A549 (cell line): ENCODE measurements at regions not wholly inside any gene's neighbourhood (a gene's known extent, or its start where the extent isn't known, plus 50 kb on each side); places are given as distances from the start of the nearest gene placed in this dataset.

Source experiments
- BHLHE40 ChIP-seq: IDR thresholded peaks from 2 replicates; pipeline ENCODE4 v1.6.1; 2012; ENCODE audit warnings: low read depth, low read length, inconsistent platforms
- EHF ChIP-seq: fragments of 250-450 bp; sonication (Bioruptor Pico); IDR thresholded peaks from 2 replicates; pipeline ENCODE4 v1.5.0; 2020; ENCODE audit warnings: mild to moderate bottlenecking
- EP300 ChIP-seq, 2 experiments: fragments of >200 bp; sonication (Bioruptor Twin); formaldehyde crosslinking; IDR thresholded peaks; 2 replicates in 1 of 2; 3 replicates in 1 of 2; pipeline ENCODE4 v1.6.1; 2016 to 2017
- ESRRA ChIP-seq: fragments of 150-350 bp; IDR thresholded peaks from 2 replicates; pipeline ENCODE4 v1.6.1; 2014; ENCODE audit warnings: mild to moderate bottlenecking, low read length, borderline replicate concordance
- HEYL ChIP-seq: fragments of 250-450 bp; sonication (Bioruptor Pico); IDR thresholded peaks from 2 replicates; pipeline ENCODE4 v1.8.0; 2021; ENCODE audit warnings: mild to moderate bottlenecking, moderate library complexity
- JUNB ChIP-seq: fragments of >200 bp; sonication (Bioruptor Twin); formaldehyde crosslinking; IDR thresholded peaks from 2 replicates; pipeline ENCODE4 v1.6.1; 2016
- PBX3 ChIP-seq: IDR thresholded peaks from 2 replicates; pipeline ENCODE4 v1.6.1; 2012
- POLR2A ChIP-seq: IDR thresholded peaks from 2 replicates; pipeline ENCODE4 v1.6.1; 2012; ENCODE audit warnings: mild to moderate bottlenecking, low read length
- RAD21 ChIP-seq, 2 experiments: fragments of >200 bp in 1 of 2; sonication (Bioruptor Twin) in 1 of 2; formaldehyde crosslinking in 1 of 2; IDR thresholded peaks in 1 of 2; conservative IDR thresholded peaks in 1 of 2; 2 replicates in 1 of 2; 3 replicates in 1 of 2; pipeline ENCODE4 v1.6.1; 2012 to 2018; ENCODE audit warnings: inconsistent platforms in 1 of 2
- RCOR1 ChIP-seq: fragments of 150-350 bp; IDR thresholded peaks from 2 replicates; pipeline ENCODE4 v1.6.1; 2014; ENCODE audit warnings: antibody characterized with exemption, low read length, low read depth
- ZFP36 ChIP-seq: fragments of 450-650 bp; IDR thresholded peaks from 2 replicates; pipeline ENCODE4 v1.6.1; 2014; ENCODE audit warnings: borderline replicate concordance; ENCODE audit not compliant: partially characterized antibody
- TF ChIP-seq, protein P1 (sequence below): fragments of >200 bp; sonication (Bioruptor Twin); formaldehyde crosslinking; IDR thresholded peaks from 3 replicates; pipeline ENCODE4 v1.5.1; 2016
- TF ChIP-seq, protein P2 (sequence below): IDR thresholded peaks from 2 replicates; pipeline ENCODE4 v1.6.1; 2012

DNA sequence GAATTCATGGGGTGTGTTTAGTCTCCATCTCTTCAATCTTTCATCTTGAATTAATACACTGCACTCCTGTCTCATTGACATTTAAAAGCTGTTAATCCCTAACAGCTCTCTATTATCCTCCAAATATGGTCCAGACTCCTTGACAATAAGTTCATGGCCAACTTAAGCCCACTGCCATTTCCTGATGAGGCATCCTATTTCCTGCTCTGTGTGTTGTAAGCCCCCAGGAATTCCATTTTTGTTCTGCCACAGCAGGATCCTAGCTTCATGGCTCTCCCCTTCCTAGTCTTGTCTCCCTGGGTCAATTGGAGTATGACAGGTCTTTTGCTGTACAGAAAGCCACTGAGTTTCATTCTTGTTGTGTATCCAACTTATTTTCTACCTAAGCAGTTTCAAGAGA, 218.8 kb downstream of the OTUD1 start:
- TF ChIP-seq EP300 (IDR thresholded peaks at IDR 0.05) (no peak), RCOR1 (no peak), ZFP36 (no peak), EHF (CRISPR knock-in tag) (no peak), JUNB (no peak), POLR2A (no peak), HEYL (CRISPR knock-in tag) (no peak), PBX3 (no peak), BHLHE40 (no peak), ESRRA (no peak), RAD21 (conservative IDR thresholded peaks at IDR 0.05 in 1 of 2, IDR thresholded peaks at IDR 0.05 in 1 of 2) (no peak)
- TF ChIP-seq, protein P1, sequence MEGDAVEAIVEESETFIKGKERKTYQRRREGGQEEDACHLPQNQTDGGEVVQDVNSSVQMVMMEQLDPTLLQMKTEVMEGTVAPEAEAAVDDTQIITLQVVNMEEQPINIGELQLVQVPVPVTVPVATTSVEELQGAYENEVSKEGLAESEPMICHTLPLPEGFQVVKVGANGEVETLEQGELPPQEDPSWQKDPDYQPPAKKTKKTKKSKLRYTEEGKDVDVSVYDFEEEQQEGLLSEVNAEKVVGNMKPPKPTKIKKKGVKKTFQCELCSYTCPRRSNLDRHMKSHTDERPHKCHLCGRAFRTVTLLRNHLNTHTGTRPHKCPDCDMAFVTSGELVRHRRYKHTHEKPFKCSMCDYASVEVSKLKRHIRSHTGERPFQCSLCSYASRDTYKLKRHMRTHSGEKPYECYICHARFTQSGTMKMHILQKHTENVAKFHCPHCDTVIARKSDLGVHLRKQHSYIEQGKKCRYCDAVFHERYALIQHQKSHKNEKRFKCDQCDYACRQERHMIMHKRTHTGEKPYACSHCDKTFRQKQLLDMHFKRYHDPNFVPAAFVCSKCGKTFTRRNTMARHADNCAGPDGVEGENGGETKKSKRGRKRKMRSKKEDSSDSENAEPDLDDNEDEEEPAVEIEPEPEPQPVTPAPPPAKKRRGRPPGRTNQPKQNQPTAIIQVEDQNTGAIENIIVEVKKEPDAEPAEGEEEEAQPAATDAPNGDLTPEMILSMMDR: no peak
- TF ChIP-seq, protein P2, sequence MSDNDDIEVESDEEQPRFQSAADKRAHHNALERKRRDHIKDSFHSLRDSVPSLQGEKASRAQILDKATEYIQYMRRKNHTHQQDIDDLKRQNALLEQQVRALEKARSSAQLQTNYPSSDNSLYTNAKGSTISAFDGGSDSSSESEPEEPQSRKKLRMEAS: no peak
